ENCODE measurements at regions not wholly inside any gene's neighbourhood (a gene's known extent, or its start where the extent isn't known, plus 50 kb on each side); places are given as distances from the start of the nearest gene placed in this dataset.

GRCh38 chr1:101745551-101746270 is 251.0 kb downstream of the OLFM3 start:
- TF ChIP-seq ATF3 (IDR thresholded peaks at IDR 0.05; ENCODE audit: insufficient read depth, low read depth, low read length) (no peak), CTCF (IDR thresholded peaks at IDR 0.05; ENCODE audit: control extremely low read depth in 1 of 3, insufficient read depth in 1 of 3, low read depth in 1 of 3, low read length in 3 of 3) (no peak), RXRA (IDR thresholded peaks at IDR 0.05; ENCODE audit: insufficient read depth, low read depth, low read length) (no peak), EP300 (IDR thresholded peaks at IDR 0.05; ENCODE audit: borderline replicate concordance in 1 of 2, low read depth in 2 of 2, low read length in 2 of 2) (no peak), EZH2 (IDR thresholded peaks at IDR 0.05; ENCODE audit: low read depth, low read length, severe bottlenecking) (no peak), USF2 (IDR thresholded peaks at IDR 0.05; ENCODE audit: low read length) (no peak), GABPA (IDR thresholded peaks at IDR 0.05; ENCODE audit: borderline replicate concordance, insufficient read depth, low read length) (no peak)
